NCI-H748 treated with DMSO at 0.1 percent for 48 hours (cell line): ENCODE measurements at regions not wholly inside any gene's neighbourhood (a gene's known extent, or its start where the extent isn't known, plus 50 kb on each side); places are given as distances from the start of the nearest gene placed in this dataset.

Experiments
- DNase-seq: peaks from one replicate; lab custom pipeline; 2025; lab: John Stamatoyannopoulos, UW

GRCh38 chr6:144725736-144726522 lies 440.8 kb downstream of the UTRN start:
- no peak for DNase-seq

- peak; percentile 60 for DNase-seq
These were observed 443.7 kb downstream of the UTRN start for GRCh38 chr6:144728804-144729203.

- no peak for DNase-seq
These were observed 444.4 kb downstream of the UTRN start for GRCh38 chr6:144729502-144729901.

- peak; percentile 61 for DNase-seq
These were observed 445.0 kb downstream of the UTRN start for GRCh38 chr6:144730088-144730645.

- DNase-seq: peak; percentile 76
These were observed 446.1 kb downstream of the UTRN start for GRCh38 chr6:144731229-144731628.

- DNase-seq: peak; percentile 92
These were observed 451.6 kb downstream of the UTRN start for GRCh38 chr6:144736763-144737162.

GRCh38 chr6:144737998-144738397 lies 452.9 kb downstream of the UTRN start:
- DNase-seq: peak; percentile 87

- DNase-seq: no peak
These were observed 454.7 kb downstream of the UTRN start for GRCh38 chr6:144739873-144740272.

- peak; percentile 68 for DNase-seq
These were observed 456.5 kb downstream of the UTRN start for GRCh38 chr6:144741659-144742058.

- no peak for DNase-seq
These were observed 457.6 kb downstream of the UTRN start for GRCh38 chr6:144742779-144743178.

- DNase-seq: peak; percentile 75
These were observed 459.6 kb downstream of the UTRN start for GRCh38 chr6:144744720-144745119.

GRCh38 chr6:144745439-144745838 lies 460.3 kb downstream of the UTRN start:
- DNase-seq: peak; percentile 47

- no peak for DNase-seq
These were observed 461.9 kb downstream of the UTRN start for GRCh38 chr6:144746902-144747469.

GRCh38 chr6:144749263-144749662 lies 464.1 kb downstream of the UTRN start:
- DNase-seq: peak; percentile 94

- DNase-seq: no peak
These were observed 468.0 kb downstream of the UTRN start for GRCh38 chr6:144753023-144753705.

GRCh38 chr6:144756469-144756868 lies 471.3 kb downstream of the UTRN start:
- no peak for DNase-seq

- DNase-seq: no peak
These were observed 472.2 kb downstream of the UTRN start for GRCh38 chr6:144757299-144757698.

- peak; percentile 70 for DNase-seq
These were observed 472.6 kb downstream of the UTRN start for GRCh38 chr6:144757730-144758129.

GRCh38 chr6:144758602-144759001 lies 473.5 kb downstream of the UTRN start:
- peak; percentile 35 for DNase-seq

- no peak for DNase-seq
These were observed 477.3 kb downstream of the UTRN start for GRCh38 chr6:144762469-144762868.

GRCh38 chr6:144767051-144767450 lies 481.9 kb downstream of the UTRN start:
- no peak for DNase-seq

- no peak for DNase-seq
These were observed 483.5 kb downstream of the UTRN start for GRCh38 chr6:144768551-144769075.

GRCh38 chr6:144769142-144769541 lies 484.0 kb downstream of the UTRN start:
- DNase-seq: peak; percentile 73
